DND-41 (cell line): ENCODE measurements at regions not wholly inside any gene's neighbourhood (a gene's known extent, or its start where the extent isn't known, plus 50 kb on each side); places are given as distances from the start of the nearest gene placed in this dataset.

Experiments used
- ATAC-seq: fragments of 200-7000 bp; cut with Tn5 transposase; 3 replicates; pipeline ENCODE4 v1.9.1; 2021; ENCODE audit warnings: low read depth; ENCODE audit not compliant: insufficient read depth
- DNase-seq: peaks from one replicate; pipeline ENCODE4 v3.0.0-alpha.2; 2020
- H2AFZ ChIP-seq: 2 replicates; pipeline ENCODE4 v1.6.0; 2012; ENCODE audit warnings: low read depth, low read length
- H3K27ac ChIP-seq: 2 replicates; pipeline ENCODE4 v1.5.1; 2012; ENCODE audit warnings: low read length, inconsistent platforms
- H3K27me3 ChIP-seq: fragments of 200-600 bp; sonication (generic); 2 replicates; pipeline ENCODE4 v1.6.0; 2012; ENCODE audit warnings: low read length, mild to moderate bottlenecking, inconsistent platforms; ENCODE audit not compliant: insufficient read depth, poor library complexity
- H3K36me3 ChIP-seq: 2 replicates; pipeline ENCODE4 v1.5.1; 2012; ENCODE audit warnings: low read length, inconsistent platforms; ENCODE audit not compliant: insufficient read depth
- H3K4me1 ChIP-seq: 2 replicates; pipeline ENCODE4 v1.5.1; 2012; ENCODE audit warnings: mild to moderate bottlenecking, low read length; ENCODE audit not compliant: insufficient read depth
- H3K4me2 ChIP-seq: 2 replicates; pipeline ENCODE4 v1.6.0; 2012; ENCODE audit warnings: mild to moderate bottlenecking, moderate library complexity, low read length, inconsistent platforms; ENCODE audit not compliant: insufficient read depth
- H3K4me3 ChIP-seq, 2 experiments: fragments of 200-600 bp in 1 of 2; shearing (Covaris generic) in 1 of 2; 2 replicates each; pipeline ENCODE4 v1.5.1; 2012 to 2016; ENCODE audit warnings: inconsistent platforms in 2 of 2, low read length in 2 of 2, mild to moderate bottlenecking in 2 of 2, low read depth in 1 of 2, moderate library complexity in 1 of 2
- H3K79me2 ChIP-seq: 2 replicates; pipeline ENCODE4 v1.6.0; 2012; ENCODE audit warnings: low read length, inconsistent platforms; ENCODE audit not compliant: insufficient read depth
- H3K9ac ChIP-seq: 2 replicates; pipeline ENCODE4 v1.6.0; 2012; ENCODE audit warnings: low read depth, mild to moderate bottlenecking, inconsistent platforms, low read length, moderate library complexity
- H3K9me3 ChIP-seq: 2 replicates; pipeline ENCODE4 v1.5.1; 2012; ENCODE audit warnings: low read length, moderate library complexity, mild to moderate bottlenecking, inconsistent platforms; ENCODE audit not compliant: insufficient read depth, severe bottlenecking
- H4K20me1 ChIP-seq: 2 replicates; pipeline ENCODE4 v1.6.0; 2012; ENCODE audit warnings: low read length; ENCODE audit not compliant: insufficient read depth
- CTCF ChIP-seq: IDR thresholded peaks from 2 replicates; pipeline ENCODE4 v1.5.1; 2012; ENCODE audit warnings: borderline replicate concordance, low read length, moderate library complexity, mild to moderate bottlenecking; ENCODE audit not compliant: poor library complexity, severe bottlenecking; ENCODE audit errors: extremely low read depth
- EZH2 ChIP-seq: IDR thresholded peaks from 3 replicates; pipeline ENCODE4 v1.6.1; 2012; ENCODE audit warnings: borderline replicate concordance, low read depth, mild to moderate bottlenecking, moderate library complexity, low read length, inconsistent platforms; ENCODE audit not compliant: severe bottlenecking

DNA sequence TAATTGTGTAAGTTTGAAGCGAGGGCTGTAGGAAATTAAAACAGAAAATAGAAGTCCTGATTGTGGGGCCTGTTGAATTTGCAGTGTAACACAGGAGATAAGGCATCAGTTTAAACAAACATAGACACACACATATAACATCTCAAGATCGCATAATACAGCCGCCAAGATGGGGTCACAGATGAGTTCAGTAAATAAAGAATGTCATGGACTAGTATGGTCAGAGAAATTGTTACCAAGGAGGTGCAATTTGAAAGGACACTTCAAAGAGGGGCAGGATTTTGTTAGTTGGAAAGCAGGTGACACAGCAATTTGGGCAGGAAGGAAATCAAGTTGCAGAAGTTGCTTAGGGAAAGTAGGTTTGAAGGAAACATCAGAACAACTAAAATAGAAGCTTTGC is 450.0 kb downstream of the USP25 start:
- Histone ChIP-seq H3K36me3 (no peaks in the 10 kb centered on the region), H3K79me2 (no peaks in the 10 kb centered on the region), H4K20me1 (no peaks in the 10 kb centered on the region), H3K9me3 (no peaks in the 10 kb centered on the region), H3K4me3 (no peak overlapping the region), H2AFZ (peak overlapping the region; percentile 60), H3K4me1 (peaks cover 14% of the 10 kb centered on the region), H3K4me2 (no peak overlapping the region), H3K27me3 (no peaks in the 10 kb centered on the region), H3K27ac (no peak overlapping the region), H3K9ac (no peak overlapping the region)
- no peak for TF ChIP-seq CTCF
- no peak for TF ChIP-seq EZH2
- DNase-seq, result no peak
- peak; percentile 66 for ATAC-seq

DNA sequence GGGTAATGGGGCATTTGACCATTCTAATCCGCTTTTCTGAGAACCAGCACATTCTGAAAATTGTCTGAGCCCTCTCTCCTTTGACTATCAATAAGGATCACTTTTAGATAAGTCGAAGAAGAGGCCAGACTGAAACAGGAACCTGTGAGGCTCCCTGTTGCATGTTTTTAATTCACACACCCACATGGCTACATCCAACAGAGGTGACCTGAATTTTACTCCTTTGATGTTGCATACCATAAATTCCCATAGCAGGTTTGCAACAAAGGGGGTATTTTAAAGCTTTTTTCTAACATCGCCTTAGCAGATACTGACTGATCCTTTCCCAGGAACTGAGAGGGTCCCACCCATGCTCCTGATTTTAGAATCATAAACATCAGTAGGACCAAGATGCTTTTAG is 450.8 kb downstream of the USP25 start:
- Histone ChIP-seq H3K27me3 (no peaks in the 10 kb centered on the region), H3K9me3 (no peaks in the 10 kb centered on the region), H3K27ac (no peak overlapping the region), H4K20me1 (no peaks in the 10 kb centered on the region), H3K9ac (no peak overlapping the region), H3K4me2 (no peak overlapping the region), H3K4me3 (no peak overlapping the region), H3K79me2 (no peaks in the 10 kb centered on the region), H2AFZ (no peak overlapping the region), H3K4me1 (peaks cover 14% of the 10 kb centered on the region), H3K36me3 (no peaks in the 10 kb centered on the region)
- ATAC-seq (0 out of 3 replicates have a peak, but pooled peaks have one; percentile 42), DNase-seq (no peak)
- no peak for TF ChIP-seq CTCF

DNA sequence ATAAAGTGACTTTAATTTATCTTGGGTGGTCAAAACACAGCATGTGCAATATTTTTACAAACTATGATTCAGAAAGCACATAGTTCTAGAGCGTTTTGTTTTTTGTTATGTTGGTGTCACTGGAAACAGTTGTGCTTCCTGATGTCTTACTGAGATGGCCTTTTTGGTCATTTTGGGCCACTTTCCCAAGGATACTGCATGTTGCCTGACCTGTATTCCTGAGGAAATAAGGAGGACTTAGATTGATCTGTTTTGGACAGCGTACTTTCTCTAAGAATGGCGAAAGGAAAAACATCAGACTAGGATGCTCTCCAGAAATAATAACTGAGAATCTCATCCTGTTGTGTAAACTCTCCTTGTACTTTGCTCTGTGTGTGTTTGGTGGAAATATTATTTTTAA is 451.2 kb downstream of the USP25 start:
- no peak overlapping the region for H3K4me3 ChIP-seq
- H3K4me1 ChIP-seq, result peaks cover 14% of the 10 kb centered on the region
- no peaks in the 10 kb centered on the region for H3K9me3 ChIP-seq
- no peak for DNase-seq
- no peaks in the 10 kb centered on the region for H4K20me1 ChIP-seq
- H3K27me3 ChIP-seq, result no peaks in the 10 kb centered on the region
- H2AFZ ChIP-seq, result no peak overlapping the region
- ATAC-seq, result no peak
- H3K27ac ChIP-seq, result no peak overlapping the region
- no peak for TF ChIP-seq EZH2
- TF ChIP-seq CTCF, result no peak
- H3K4me2 ChIP-seq, result no peak overlapping the region
- no peak overlapping the region for H3K9ac ChIP-seq
- no peaks in the 10 kb centered on the region for H3K79me2 ChIP-seq
- no peaks in the 10 kb centered on the region for H3K36me3 ChIP-seq

- no peaks in the 10 kb centered on the region for H4K20me1 ChIP-seq
- no peak for DNase-seq
These were observed 456.0 kb downstream of the USP25 start for GRCh38 chr21:16185766-16186165.

More at GRCh38 chr21:16185766-16186165, 456.0 kb downstream of the USP25 start:
- H3K4me1 ChIP-seq, result no peaks in the 10 kb centered on the region
- H3K9me3 ChIP-seq, result no peaks in the 10 kb centered on the region
- no peaks in the 10 kb centered on the region for H3K36me3 ChIP-seq
- no peak overlapping the region for H3K27ac ChIP-seq
- no peak overlapping the region for H3K4me2 ChIP-seq
- no peak for ATAC-seq
- no peak overlapping the region for H3K4me3 ChIP-seq
- H3K79me2 ChIP-seq, result no peaks in the 10 kb centered on the region
- no peak overlapping the region for H2AFZ ChIP-seq
- TF ChIP-seq CTCF (no peak), EZH2 (no peak)
- no peaks in the 10 kb centered on the region for H3K27me3 ChIP-seq
- H3K9ac ChIP-seq, result no peak overlapping the region
